Left ventricle myocardium inferior (tissue), 1 donor: ENCODE measurements at regions not wholly inside any gene's neighbourhood (a gene's known extent, or its start where the extent isn't known, plus 50 kb on each side); places are given as distances from the start of the nearest gene placed in this dataset.

Source experiments
- DNase-seq: peaks from one replicate; pipeline ENCODE4 v3.0.0-alpha.2; 2020
- H3K27ac ChIP-seq: fragments of 200-600 bp; replicated peaks from 2 replicates; pipeline ENCODE4 v1.8.0; 2021
- H3K27me3 ChIP-seq: fragments of 200-600 bp; 2 replicates; pipeline ENCODE4 v1.8.0; 2021; ENCODE audit warnings: low read depth
- H3K36me3 ChIP-seq: fragments of 200-600 bp; 2 replicates; pipeline ENCODE4 v1.8.0; 2021
- H3K4me1 ChIP-seq: fragments of 200-600 bp; 2 replicates; pipeline ENCODE4 v1.8.0; 2021
- H3K4me3 ChIP-seq: fragments of 200-600 bp; 2 replicates; pipeline ENCODE4 v1.8.0; 2021; ENCODE audit warnings: mild to moderate bottlenecking, moderate library complexity
- H3K9me3 ChIP-seq: fragments of 200-600 bp; replicated peaks from 2 replicates; pipeline ENCODE4 v1.8.0; 2021
- intact Hi-C: fragments of 100-400 bp; cut with micrococcal nuclease; formaldehyde crosslinking; loops from one replicate; pipeline ENCODE4 v1.11.0; 2022
- TF ChIP-seq, protein P1 (sequence below): fragments of 200-600 bp; IDR thresholded peaks from 2 replicates; pipeline ENCODE4 v1.8.0; 2021; ENCODE audit warnings: antibody characterized with exemption, mild to moderate bottlenecking, borderline replicate concordance
- donor health status: DM: no; HTN: yes; CAD: no; lungs with severe emphysema.

DNA sequence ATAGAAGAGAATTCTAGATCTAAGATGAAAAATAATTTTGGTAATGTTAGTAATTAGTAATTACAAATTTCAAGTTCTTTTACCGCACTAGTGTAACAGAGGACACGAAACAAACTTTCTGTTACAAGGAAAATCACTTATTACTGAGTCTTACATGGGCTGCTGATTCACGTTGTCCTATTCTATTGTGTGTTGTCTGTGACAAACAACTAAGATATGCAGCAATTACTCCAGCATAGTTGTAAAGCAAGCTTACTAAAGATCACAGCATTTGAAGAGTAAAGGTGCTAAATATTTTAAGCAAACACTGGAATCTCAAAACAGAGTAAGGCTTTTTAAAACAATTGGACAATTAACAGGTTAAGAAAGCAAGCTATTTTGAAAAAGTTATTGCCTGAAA, 502.3 kb downstream of the KCNT2 start:
- Histone ChIP-seq H3K27ac (no peak overlapping the region), H3K36me3 (no peaks in the 10 kb centered on the region), H3K9me3 (peaks cover 43% of the 10 kb centered on the region), H3K4me1 (no peaks in the 10 kb centered on the region), H3K27me3 (no peaks in the 10 kb centered on the region), H3K4me3 (no peak overlapping the region)
- intact Hi-C loops: no loop called here
- TF ChIP-seq, protein P1, sequence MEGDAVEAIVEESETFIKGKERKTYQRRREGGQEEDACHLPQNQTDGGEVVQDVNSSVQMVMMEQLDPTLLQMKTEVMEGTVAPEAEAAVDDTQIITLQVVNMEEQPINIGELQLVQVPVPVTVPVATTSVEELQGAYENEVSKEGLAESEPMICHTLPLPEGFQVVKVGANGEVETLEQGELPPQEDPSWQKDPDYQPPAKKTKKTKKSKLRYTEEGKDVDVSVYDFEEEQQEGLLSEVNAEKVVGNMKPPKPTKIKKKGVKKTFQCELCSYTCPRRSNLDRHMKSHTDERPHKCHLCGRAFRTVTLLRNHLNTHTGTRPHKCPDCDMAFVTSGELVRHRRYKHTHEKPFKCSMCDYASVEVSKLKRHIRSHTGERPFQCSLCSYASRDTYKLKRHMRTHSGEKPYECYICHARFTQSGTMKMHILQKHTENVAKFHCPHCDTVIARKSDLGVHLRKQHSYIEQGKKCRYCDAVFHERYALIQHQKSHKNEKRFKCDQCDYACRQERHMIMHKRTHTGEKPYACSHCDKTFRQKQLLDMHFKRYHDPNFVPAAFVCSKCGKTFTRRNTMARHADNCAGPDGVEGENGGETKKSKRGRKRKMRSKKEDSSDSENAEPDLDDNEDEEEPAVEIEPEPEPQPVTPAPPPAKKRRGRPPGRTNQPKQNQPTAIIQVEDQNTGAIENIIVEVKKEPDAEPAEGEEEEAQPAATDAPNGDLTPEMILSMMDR: no peak
- no peak for DNase-seq

DNA sequence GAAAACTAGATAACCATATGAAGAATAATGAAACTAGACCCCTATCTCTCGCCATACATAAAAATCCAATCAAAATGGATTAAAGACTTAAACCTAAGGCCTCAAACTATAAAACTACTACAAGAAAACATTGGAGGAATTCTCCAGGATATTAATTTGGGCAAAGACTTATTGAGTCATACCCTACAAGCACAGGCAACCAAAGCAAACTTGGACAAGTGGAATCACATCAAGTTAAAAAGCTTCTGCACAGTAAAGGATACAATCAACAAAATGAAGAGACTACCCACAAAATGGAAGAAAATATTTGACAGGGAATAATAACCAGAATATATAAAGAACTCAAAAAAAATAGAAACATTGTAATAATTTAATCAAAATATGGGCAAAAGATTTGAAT, 505.4 kb downstream of the KCNT2 start:
- H3K36me3 ChIP-seq: no peaks in the 10 kb centered on the region
- TF ChIP-seq, protein P1: no peak
- no peaks in the 10 kb centered on the region for H3K27me3 ChIP-seq
- no peaks in the 10 kb centered on the region for H3K4me1 ChIP-seq
- peaks cover 29% of the 10 kb centered on the region for H3K9me3 ChIP-seq
- no peak overlapping the region for H3K27ac ChIP-seq
- H3K4me3 ChIP-seq: no peak overlapping the region
- no peak for DNase-seq
- intact Hi-C loops: no loop called here

DNA sequence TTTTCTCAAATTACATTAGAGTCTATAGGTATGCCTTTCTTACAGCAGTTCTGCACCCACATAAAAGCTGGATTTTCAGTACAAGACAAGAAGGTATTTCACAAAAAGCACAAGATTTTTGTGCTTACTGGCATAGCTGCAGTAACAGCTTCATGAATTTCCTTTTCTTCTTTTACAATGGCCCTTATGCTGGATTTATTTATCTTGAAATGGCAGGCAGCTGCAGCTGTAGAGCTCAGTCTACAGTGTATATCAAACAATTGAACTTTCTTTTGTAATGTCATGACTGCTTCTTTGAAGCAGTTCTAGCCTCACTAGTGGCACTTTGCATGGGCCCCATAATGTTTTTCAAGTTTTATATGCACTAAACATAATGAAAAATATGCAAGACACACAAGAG, 510.2 kb downstream of the KCNT2 start:
- peaks cover 20% of the 10 kb centered on the region for H3K9me3 ChIP-seq
- TF ChIP-seq, protein P1: no peak
- H3K4me3 ChIP-seq: no peak overlapping the region
- no peak for DNase-seq
- intact Hi-C loops: no loop called here
- H3K27me3 ChIP-seq: no peaks in the 10 kb centered on the region
- H3K4me1 ChIP-seq: no peaks in the 10 kb centered on the region
- no peak overlapping the region for H3K27ac ChIP-seq
- no peaks in the 10 kb centered on the region for H3K36me3 ChIP-seq

DNA sequence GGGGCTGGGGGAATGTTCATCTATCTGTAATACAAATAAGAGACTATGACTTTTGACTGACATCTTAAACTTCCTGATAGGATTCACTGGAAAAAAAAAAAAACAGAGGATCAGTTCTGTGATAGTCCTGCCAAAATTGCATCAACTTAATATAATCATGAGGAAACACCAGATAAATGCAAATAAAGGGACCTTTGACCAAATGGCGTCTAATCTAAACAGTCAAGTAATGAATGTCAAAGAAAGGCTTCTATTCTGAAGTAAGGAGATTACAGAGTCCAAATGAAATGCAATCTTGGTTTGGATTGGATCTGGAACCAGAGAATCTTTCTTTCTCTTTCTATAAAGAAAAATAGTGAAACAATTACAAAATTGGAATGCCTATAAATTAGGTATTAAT, 513.4 kb downstream of the KCNT2 start:
- intact Hi-C loops: no loop called here
- H3K27me3 ChIP-seq: no peaks in the 10 kb centered on the region
- H3K4me3 ChIP-seq: no peak overlapping the region
- no peaks in the 10 kb centered on the region for H3K9me3 ChIP-seq
- no peaks in the 10 kb centered on the region for H3K36me3 ChIP-seq
- TF ChIP-seq, protein P1: no peak
- H3K27ac ChIP-seq: no peak overlapping the region
- DNase-seq: no peak
- H3K4me1 ChIP-seq: no peaks in the 10 kb centered on the region

DNA sequence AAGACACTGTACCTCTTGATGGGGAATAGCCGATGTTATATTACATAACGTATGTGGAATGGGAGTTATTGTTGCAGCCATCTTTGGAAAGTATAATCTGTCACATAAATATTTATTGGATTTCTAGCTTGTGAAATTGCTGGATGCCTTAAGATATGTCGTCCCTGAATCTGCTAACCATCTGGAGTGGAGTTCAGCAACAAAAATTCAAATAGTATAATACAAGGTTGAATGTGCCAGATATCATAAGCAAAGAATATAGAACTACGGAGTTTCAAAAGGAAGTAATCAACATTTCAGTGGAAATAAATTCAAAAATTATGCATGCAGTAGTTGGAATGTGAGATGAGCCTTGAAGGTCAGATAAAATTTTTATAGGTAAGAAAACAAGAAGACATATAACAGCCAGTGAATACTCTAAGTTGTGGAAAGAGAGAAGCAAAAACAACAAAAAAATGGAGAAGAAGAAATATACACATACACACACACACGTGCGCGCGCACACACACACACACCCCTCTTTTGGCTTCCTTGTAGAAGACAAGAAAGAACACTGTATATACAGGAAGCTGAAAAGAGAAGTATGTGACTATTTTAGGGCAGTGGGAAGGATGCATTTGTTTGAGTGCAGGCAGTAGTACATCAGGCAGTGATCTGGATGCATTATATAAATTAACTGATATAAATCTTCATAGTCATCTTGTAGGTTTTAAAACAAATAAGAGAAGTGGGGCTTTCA, 516.7 kb downstream of the KCNT2 start:
- Histone ChIP-seq H3K9me3 (no peaks in the 10 kb centered on the region), H3K27me3 (no peaks in the 10 kb centered on the region), H3K27ac (no peak overlapping the region), H3K4me1 (no peaks in the 10 kb centered on the region), H3K4me3 (no peak overlapping the region), H3K36me3 (no peaks in the 10 kb centered on the region)
- TF ChIP-seq, protein P1: no peak
- DNase-seq: no peak
- intact Hi-C loops: no loop called here
